Stimulated activated CD4-positive, alpha-beta T cell treated with anti-CD3 and anti-CD28 coated beads, Interleukin-4, amount 100 ng/mL, for 24 hours (primary cell): ENCODE measurements at regions not wholly inside any gene's neighbourhood (a gene's known extent, or its start where the extent isn't known, plus 50 kb on each side); places are given as distances from the start of the nearest gene placed in this dataset.
"Not testable (repeated sequence)": the region's sequence is repeated elsewhere in the genome, so short reads cannot be mapped to it uniquely, and the experiment has no call there.

Source experiments
- DNase-seq: peaks from one replicate; pipeline ENCODE4 v3.0.0-alpha.2; 2020

DNA sequence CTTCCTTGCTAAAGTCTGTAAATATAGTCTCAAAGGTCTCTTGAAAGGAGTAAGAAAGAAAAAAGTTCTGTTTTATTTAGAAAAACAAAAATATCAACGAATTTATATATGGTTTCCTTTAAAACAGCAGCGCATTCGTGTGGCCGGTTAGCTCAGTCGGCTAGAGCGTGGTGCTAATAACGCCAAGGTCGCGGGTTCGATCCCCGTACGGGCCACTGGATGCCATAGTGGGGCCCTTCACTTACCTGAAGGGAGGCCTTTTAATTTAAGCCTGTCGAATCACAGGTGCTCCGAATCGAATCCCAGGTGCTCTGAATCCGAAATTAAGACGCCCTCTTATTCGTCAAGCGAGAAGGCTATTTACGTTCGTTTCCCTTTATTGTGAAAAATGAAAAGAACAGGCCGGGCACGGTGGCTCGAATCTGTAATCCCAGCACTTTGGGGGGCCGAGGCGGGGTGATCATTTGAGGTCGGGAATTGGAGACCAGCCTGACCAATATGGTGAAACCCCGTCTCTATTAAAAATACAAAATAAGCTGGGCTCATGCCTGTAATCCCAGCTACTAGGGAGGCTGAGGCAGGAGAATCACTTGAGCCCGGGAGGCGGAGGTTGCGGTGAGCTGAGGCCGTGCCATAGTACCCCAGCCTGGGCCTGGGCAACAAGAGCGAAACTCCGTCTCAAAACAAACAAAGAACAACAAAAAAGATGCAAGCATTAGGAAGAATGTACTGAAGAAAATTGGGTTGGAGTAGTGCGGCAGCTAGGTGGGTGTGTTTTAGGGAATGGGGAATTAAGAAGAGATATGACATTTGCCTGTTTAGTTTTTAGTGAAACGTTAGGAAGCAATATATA lies 195.8 kb upstream of the ZNF184 start:
- peak; percentile 63 for DNase-seq

DNA sequence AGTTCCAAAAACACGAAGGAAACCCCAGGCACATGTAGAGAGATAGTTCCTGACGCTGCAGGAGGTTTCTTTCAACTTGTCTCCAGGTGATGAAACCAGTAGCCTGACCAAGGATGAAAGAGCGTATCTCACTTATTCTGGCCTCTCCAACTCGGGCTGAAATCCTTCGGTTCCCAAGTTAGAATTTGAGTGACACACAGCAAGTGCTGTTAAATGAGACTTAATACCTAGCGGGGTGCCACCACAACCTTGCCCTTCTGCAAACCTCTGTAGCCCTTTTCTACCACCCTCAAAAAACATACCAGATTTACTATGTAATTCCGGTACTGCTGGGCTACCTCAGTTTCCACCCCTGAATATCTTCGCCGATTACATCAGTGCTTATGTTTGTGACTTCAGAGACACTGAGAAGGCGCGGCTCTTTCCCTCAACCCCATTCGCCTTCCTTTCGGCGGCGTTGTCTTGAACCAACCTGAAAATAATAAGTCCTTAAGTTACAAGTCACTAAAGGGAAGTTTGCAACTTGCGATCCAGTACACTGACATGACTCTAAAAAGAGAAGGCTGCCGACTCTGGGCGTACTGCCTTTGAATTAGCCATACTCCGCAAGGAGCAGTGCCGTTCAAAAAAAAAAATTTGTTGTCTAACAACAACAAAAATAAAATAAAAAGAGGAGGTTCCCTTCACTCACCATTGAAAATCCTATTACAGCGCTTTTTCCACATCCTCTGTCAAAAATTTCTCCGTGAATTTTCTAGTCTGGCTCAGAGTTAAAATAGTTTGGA lies 194.9 kb upstream of the ZNF184 start:
- no peak for DNase-seq

DNA sequence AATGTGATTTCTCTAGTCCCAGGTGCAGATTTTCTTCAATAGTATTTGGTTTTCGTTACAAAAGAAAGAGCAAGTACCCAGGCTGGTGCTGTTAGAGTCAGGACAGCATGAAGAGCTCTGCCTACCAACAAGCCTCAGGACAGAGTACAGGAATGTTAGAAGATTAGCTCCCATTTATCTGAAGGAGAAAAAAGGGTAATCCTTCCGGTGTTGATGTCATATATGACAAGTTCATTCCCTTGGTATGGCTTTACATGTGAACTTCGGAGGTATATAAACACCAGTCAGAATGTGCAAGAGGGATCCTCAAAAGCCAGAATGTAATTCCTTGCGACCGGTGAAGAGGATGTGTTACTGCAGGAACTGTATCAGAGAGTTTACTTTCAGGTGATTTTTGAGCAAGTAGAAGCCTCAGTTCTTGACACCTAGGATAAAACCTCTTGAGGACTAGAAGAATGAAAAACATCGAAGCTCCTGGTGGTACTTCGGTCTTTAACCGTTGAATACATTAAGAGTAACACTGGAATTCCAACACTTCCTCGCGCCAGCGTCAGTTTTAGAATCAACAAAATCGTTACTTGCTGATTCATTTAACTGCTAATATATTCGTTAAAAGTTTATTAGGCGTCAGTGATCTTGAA lies 194.2 kb upstream of the ZNF184 start:
- DNase-seq = no peak

DNA sequence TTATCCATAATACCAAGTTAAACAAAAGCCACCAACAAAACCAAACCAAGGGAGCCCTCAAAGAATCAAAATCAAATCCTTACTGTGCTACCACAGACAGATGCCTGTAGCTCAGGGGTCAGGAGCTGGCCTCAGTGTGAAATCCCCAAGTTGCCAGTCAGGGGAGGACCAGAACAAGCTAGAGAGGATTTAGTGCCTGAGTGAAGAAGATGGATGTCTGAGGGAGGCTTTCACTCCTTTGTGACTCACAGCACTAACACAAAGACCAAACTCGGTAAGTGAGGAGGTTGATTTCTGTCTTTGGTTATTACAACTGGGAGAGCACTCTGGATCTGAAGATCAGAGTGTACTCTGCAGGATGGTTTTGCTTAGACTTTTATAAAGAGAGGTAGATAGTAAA lies 189.9 kb upstream of the ZNF184 start:
- no peak for DNase-seq

DNA sequence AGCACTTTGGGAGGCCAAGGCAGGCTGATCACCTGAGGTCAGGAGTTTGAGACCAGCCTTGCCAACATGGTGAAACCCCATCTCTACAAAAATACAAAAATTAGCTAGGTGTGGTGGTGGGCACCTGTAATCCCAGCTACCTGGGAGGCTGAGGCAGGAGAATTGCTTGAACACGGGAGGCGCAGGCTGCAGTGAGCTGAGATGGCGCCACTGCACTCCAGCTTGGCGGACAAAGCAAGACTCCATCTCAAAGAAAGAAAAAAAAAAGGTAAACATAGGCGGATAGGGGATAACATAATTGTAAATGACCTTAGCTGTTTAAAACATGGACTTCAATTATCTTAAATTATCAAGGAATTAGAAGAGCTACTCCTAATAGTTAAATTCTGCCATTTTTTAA lies 189.3 kb upstream of the ZNF184 start:
- not testable (repeated sequence) for DNase-seq

DNA sequence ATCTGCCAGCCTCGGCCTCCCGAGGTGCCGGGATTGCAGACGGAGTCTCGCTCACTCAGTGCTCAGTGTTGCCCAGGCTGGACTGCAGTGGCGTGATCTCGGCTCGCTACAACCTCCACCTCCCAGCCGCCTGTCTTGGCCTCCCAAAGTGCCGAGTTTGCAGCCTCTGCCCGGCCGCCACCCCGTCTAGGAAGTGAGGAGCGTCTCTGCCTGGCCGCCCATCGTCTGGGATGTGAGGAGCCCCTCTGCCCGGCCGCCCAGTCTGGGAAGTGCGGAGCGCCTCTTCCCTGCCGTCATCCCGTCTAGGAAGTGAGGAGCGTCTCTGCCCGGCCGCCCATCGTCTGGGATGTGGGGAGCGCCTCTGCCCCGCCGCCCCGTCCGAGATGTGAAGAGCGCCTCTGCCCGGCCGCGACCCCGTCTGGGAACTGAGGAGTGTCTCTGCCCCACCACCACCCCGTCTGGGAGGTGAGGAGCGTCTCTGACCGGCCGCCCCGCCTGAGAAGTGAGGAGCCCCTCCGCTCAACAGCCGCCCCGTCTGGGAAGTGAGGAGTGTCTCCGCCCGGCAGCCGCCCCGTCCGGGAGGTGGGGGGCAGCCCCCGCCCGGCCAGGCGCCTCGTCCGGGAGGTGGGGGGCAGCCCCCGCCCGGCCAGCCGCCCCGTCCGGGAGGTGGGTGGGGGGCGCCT lies 180.4 kb upstream of the ZNF184 start:
- not testable (repeated sequence) for DNase-seq

DNA sequence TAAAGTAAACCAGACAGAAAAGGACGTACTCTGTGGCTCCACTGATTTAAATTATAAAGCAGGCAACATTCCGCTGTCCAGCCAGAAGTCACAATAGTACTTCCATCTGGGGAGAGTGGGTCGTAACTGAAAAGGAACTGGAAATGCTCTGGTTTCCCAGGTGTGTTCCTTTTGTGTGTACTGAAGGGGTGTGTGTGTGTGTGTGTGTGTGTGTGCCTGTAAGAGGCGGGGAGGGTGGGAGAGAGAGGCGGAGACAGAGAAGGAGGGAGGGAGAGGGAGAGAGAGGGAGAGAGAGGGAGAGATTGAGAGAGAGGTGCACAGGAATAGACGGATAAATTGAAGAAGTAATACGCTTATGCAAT lies 178.4 kb upstream of the ZNF184 start:
- DNase-seq = no peak

DNA sequence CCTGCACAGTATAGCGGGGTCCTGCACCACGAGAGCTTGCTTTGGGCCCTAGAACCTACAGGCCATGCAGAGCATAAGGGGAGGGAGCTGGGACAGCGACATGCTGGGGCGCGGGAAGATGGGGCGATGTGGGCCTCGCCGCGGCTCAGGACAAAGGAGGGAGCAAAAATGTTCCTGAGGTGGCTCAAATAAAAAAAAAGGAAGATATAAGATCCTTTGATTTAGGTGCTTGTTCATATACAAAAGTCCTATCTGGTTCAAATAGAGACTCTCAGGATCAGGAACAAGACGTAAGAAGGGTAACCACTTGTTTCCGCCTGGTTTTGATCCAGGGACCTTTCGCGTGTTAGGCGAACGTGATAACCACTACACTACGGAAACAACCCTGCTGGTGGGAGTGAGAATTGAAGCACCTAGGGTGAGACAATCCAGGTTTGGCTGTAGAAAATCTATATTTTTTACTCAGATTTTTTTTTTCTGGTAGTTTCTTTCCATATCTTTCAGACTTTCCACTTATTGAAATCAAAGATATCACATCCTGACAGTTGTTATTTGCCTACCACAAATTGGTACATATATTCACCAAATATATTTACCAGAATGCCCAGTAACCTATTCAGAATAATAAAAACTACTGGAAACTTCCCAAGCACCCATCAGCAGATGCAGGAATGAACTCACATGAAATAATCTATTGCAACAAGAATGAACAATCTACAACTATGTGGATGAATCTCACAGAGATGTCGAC lies 177.9 kb upstream of the ZNF184 start:
- DNase-seq = peak; percentile 59

DNA sequence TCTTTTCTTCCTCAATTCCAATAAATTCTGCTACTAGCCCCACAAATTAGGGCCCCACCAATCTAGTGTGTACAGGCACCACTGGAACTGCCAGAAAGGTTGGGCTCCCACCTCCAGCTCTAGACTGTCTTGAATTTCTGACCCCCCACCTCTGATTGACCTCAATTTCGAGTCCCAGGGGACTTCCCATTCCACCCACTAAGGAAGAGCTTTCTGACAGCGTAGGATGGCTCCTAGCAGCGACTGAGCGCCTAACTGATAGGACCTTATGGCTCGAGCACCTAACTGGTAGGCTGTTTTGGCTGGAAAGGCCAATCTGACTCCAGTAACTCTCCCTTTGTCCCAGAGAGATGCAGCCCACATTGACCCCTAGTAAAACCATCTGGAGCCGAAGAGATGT lies 171.6 kb upstream of the ZNF184 start:
- DNase-seq = no peak

DNA sequence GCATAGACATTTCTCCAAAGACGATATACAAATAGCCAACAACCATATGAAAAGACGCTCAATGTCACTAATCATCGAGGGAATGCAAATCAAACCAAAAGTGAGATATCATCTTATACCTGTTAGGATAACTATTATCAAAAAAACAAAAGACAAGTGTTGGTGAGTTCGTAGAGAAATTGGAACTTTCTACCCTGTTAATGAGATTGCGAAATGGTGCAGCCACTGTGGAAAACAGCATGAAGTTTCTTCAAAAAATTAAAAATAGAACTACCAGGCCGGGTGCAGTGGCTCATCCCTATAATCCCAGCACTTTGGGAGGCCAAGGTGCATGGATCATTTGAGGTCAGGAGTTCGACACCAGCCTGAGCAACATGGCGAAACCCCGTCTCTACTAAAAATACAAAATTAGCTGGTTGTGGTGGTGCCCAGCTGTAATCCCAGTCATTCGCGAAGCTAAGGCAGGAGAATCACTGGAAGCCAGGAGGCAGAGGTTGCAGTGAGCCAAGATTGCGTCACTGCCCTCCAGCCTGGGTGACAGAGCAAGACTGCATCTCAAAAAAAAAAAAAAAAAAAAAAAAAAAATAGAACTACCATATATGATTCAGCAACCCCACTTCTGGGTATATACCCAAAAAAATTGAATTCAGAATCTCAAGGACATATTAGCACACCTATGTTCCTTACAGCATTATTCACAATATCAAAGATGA lies 170.0 kb upstream of the ZNF184 start:
- no peak for DNase-seq

DNA sequence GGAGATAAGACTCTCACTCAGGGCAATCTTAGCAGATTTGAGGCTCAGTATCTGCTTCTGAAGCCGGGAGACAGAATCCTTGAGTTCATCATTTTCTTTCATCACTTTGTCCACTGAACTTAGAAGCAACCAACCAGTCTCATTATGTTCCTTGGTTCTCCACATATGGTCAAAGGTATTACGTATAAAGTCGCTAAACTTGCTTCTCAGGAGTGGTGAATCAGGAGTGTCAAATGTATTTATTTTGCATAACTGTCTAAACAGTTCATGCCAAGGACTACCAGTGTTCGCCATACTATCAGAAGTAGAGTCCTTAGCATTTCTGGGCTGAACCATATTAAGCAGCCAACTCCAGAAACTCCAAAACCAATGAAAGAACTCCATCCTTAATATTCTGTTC lies 163.0 kb upstream of the ZNF184 start:
- DNase-seq = not testable (repeated sequence)

DNA sequence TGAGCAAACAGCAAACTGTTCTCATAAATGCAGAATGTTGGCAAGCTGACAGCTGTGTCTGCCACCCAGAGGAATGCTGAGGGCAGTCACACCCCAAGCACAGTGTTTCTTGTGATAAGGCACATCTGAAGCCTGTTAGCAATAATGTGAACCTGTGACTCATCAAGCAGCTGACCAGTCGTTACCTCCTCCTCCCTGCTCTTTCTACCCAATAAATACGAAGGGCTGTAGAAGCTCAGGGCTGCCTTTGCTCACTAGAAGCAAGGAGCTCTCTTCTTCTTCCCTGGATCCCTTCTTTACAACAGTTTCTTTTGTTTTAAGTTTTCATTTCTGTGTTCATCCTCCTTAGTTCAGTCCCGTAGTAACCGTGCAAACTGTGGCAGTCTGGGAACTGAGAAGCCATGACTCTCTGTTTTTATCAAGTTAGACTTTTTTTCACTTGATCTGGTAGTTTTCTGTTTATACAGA lies 160.3 kb upstream of the ZNF184 start:
- DNase-seq = not testable (repeated sequence)

DNA sequence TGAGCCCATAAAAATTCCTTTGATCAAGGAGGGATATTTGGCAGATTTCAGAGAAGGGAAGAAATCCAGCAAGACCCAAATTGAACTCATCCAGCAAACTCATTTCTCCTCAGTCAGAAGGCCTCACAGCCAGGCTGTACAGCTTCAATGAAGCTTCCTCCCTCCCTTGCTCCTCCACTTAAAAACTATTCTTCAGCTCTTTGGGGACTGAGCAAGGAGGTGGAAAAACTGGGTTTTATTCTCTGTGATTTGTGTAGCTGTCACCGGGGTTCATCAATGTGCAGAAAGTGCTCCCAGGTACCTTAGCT lies 158.7 kb upstream of the ZNF184 start:
- no peak for DNase-seq

DNA sequence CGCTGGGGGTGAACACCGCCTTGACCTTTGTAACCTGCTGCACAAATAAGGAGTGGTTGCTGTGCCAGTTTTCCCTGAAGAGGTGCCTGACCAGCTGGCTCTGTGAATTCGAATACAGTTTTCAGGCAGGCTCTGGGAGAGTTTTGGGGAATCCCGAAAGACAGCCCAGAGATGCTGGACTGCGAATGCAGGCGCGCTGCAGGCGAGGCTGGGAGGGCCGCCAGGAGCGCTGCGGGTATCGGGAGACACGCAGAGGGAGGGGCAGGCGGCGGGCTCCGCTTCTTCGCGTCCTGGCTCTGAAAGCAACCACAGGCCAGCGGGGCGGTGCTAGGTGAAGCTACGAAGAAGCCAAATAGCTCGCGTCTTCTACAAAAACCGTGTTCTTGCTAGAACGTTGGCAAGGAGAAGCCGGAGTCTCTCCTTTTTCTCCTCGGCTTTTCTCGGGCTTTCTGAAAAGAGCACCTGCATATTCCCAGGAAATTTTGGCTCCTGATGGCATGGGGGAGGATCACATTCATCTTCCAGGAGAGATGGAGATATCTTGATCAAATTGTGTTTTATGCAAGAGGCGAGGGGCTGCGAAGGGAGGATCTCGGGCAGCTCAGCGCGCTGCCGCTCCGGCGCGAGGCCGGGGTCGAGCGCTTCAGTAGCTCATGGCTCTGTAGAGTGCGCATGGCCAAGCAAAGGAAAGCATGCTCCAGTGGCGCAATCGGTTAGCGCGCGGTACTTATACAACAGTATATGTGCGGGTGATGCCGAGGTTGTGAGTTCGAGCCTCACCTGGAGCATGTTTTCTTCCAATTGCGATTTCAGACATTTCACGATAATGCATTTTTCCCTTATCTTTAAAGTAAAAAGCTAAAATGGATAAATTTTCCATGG lies 158.1 kb upstream of the ZNF184 start:
- peak; percentile 45 for DNase-seq

DNA sequence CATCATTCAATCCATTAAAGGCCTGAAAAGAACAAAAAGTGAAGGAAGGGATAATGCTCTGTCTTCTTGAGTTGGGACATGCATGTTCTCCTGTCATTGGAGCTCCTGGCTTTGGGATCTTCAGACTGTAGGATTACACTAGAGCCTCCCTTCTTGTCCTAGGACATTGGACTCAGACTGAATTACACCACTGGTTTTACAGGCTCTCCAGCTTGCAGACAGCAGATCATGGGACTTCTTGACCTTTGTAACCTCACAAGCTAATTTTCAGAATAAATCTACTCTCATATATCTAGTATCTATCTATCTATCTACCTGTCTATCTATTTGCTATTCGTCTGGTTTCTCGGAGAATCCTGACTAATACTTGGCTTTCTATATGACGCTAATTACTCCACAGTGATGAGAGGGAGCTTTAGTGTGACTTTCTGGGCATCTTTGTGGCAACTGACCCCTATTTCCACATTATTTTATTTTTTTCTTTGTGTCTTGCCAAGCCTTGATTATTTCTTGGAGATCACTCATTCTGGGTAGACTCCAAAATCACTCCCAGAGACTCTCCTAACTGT lies 151.9 kb upstream of the ZNF184 start:
- DNase-seq = no peak

DNA sequence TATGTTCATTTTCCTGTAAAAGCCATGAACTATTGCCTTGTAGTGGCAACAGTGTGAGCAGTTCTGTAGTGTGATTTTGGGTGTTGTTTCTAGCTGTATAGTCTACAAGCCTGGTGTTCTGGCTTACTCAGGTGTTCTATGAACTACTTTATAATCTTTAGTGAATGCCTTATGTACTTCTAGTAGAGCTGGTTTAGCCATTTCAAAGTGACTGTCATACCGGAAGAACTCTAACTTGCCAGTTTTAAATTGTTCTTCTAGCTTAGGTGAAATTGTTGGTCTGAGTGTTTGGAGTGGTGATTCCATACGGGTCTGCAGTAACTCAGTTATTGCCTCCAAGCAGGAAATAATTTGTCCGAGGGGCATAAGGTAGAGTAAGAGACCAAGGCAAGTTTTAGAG lies 150.2 kb upstream of the ZNF184 start:
- DNase-seq = no peak

DNA sequence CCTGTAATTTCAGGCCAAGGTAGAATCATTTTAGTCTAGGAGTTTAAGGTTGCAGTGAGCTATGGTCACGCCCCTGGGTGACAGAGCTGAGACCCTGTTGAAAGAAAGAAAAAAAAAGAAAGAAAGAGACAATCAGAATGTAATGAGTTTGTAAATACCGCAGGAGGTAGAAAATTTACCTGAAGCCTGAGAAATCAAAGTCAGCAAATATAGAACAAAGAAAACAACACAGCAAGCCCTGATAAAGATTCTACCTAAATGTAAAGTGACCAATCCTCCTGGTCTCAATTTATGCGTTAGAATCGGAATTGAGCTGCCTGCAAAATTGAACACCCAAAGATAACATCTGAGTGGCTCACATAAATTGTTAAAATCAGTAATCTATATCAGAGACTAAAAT lies 146.5 kb upstream of the ZNF184 start:
- DNase-seq = no peak

DNA sequence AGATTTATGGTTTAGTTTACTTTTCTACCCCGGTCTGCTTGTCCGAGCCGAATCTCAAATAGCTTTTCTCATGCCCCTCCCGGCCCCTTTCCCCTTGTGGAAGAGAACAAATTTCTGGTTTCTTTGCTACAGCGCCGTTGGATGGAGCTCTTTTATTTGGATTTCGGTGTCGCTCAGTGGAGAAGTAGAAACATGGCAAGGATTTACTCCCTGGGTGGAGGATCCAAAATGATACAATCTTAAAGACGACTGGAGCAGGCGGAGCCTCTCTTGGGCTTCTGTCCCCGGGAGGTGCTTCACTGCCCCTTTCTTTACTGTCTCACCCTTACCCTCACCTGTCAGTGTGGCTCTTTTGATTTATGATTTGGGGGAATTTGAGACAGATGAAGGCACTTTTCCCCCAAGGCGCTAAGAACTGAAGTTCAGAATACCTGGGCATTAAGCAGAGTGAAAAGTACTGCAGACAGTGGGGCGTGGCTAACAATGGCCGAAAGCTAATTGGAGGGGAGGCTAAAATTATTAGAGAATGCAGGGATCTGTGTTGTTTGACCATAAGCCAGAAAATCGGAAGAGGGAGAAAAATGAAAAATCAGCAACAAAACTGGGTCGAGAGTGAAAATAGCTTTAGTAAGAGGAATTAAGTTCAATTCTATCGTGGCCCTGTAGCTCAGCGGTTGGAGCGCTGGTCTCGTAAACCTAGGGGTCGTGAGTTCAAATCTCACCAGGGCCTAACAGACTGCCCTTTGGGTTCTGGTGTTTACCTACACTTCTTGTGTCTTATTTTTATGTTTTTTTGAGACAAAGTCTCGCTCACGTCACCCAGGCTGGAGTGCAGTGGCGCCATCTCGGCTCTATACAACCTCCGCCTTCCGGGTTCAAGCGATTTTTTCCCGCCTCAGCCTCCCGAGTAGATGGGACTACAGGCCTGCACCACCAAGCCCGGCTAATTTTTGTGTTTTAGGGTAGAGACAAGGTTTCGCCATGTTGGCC lies 145.1 kb upstream of the ZNF184 start:
- no peak for DNase-seq

DNA sequence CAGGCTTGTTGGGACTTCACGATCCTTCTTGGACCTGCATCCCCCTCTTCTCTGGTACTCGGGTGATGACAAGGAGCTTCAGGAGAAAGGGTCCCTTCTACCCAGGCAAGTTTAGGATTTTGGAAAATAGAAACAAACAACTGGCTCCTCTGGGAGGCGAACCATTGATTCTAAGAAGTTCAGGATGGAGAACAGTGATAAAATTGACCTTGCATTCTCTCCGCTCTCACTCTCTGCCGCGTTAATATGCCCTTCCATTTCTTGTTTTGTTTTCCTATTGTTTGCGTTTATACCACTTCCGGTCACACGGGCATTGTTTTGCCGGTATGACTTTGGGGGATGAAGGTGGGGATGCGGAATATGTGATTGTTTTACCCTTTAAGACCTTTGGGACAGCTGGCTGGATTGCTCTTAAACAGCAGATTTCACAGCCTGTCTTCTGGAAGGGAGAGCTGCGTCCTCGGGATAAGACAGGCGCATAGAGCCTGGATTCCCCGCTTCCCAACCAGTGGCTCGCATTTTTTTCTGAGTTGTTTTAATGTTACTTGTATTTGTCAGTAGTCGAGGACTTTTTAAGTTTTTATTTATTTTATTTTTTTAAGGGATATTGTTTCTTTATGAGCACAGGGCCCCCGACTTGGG lies 144.3 kb upstream of the ZNF184 start:
- no peak for DNase-seq
